GM18502 (cell line): ENCODE measurements at regions not wholly inside any gene's neighbourhood (a gene's known extent, or its start where the extent isn't known, plus 50 kb on each side); places are given as distances from the start of the nearest gene placed in this dataset.
A peak's percentile ranks its signal among the peaks of the same experiment; 100 is the strongest.
"Not testable (repeated sequence)": the region's sequence is repeated elsewhere in the genome, so short reads cannot be mapped to it uniquely, and the experiment has no call there.

Source experiments
- ATAC-seq: cut with Tn5 transposase; IDR thresholded peaks from one replicate; pipeline ENCODE4 v1.9.1; 2021; ENCODE audit warnings: mild to moderate bottlenecking; ENCODE audit not compliant: unreplicated experiment, poor library complexity

DNA sequence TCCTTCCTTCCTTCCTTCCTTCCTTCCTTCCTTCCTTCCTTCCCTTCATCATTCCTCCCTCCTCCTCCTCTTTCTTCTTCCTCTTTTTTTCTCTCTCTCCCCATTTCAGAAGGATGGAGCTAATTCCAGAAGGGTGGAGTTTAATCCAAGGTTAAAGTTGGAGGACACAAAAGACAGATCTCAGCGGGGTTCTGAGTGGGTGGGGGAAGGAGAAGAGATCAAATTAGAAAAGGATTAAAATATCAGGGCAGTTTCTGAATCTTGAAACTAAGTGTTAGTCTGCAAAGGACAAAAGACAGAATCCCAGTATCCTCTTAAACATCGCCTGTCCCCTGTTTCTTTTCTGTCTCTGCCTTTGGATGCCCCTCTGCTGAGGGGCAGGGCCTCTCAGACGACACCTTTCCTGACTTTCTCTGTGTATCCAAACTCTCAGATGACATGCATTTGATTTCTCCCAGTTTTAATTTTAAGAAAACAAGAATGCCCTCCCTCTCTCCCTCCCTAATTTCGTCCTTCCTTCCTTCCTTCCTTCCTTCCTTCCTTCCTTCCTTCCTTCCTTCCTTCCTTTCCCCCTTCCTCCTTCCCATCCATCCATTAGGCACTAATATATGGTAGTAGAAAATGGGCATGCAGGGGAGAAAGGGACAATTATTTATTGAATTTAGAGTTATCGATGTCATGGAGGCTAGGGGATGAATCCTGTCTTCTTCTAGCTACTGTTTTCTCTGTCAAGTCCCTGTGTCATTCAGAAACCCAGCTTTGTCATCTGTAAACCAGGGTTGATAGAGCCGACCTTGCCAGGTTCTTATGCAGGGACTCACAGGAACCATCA lies 269.1 kb downstream of the VRK1 start:
- no peak for ATAC-seq

DNA sequence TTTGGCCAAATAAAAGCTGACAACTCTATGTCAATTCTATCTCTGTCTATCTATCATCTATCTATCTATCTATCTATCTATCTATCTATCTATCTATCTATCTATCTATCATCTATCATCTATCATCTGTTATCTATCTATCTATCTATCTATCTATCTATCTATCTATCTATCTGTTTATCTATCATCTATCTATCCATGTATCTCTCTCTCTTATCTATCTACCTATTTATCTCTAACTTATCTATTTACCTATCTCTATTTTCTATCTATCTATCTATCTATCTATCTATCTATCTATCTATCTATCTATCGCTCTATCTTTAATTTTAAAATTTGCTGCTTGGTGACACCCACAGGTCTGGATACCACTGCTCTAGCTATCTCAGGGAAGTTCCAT lies 271.1 kb downstream of the VRK1 start:
- ATAC-seq, result not testable (repeated sequence)

DNA sequence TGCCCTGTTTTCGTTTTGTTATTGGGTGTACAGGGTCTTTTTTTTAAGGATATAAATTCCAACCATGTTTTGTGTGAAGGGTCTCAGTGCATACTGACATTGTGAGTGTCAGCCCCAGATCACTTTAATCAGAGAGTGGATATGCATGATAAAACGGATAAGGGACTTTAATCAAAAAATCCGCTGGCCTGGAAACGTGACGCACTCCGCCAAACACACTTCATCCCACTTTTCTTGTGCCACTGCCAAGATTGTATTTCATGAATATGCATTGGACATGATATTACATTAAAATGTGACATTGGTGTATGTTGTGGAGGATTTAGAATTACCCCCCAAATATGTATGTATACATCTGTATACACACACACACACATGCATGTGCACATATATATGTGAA lies 273.1 kb downstream of the VRK1 start:
- no peak for ATAC-seq

DNA sequence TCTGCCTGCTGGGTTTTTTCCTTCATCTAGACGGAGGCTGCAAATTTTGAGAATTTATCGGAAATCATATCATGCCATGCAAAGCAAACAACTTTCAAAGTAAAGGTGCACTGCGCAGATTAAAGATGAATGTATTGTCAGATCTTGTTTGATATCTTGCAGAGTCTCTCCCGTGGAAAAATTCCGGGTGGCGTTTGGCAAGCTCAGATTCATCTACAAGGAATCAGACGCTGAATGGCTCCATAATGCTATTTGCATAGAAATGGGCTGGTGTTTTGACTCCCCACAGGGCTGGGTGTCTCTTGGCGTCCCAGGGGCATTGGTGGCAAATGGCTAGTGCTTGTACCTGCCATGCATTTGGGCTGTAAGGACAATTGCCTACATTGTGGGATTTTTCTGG lies 274.0 kb downstream of the VRK1 start:
- no peak for ATAC-seq

DNA sequence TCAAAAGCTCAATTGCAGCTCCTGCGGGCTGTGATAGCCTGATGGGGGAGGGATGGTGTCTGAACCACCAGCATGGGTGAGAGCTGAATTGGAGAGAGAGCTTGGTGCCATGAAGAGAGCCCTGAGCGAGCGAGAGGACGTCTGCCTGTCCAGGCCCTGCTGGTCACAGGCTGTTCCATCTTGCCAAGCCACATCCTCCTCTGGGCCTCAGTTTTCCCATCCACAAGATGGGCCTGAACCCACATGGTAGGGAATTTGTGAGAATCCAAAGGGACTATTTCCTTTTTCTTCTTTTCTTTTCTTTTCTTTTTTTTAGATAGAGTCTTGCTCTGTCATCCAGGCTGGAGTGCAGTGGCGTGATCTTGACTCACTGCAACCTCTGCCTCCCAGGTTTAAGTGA lies 276.4 kb downstream of the VRK1 start:
- no peak for ATAC-seq

DNA sequence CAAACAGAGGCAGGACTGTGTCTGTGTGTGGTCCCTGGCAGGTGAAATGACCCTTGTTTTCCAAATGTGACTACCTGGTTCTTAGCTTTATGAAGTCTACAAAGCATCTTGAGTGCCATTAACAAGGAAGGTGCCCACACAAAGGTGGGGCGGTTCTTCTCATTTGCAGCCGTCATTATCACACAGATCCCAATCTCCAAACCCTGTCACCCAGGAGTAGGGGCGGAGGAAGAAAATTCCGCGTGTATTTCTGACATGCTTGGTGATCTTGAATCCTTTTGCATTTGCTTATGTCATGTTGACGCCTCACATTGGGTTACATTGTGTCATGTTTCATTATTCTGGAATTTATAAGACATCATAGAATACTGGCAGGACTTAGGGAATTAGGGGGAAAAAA lies 277.3 kb downstream of the VRK1 start:
- no peak for ATAC-seq

DNA sequence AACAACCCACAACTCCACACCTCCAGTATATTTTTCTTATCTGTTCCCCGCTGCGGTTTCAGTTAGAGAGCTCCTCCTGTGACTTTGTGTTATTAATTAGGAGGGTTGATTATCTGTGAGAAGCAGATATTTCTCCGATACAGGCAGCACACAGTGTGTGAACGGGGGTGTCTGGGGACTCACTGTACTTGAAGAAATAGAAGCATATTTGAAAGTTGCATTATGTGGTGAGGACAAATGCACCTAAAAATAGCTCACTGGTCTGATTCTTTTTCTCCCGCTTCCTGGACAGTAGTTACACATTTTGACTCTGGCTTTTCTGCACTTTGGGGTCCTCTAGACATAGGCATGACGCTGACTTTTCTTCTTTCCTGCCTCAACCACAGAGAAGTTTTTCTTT lies 277.7 kb downstream of the VRK1 start:
- ATAC-seq, result peak; percentile 42

DNA sequence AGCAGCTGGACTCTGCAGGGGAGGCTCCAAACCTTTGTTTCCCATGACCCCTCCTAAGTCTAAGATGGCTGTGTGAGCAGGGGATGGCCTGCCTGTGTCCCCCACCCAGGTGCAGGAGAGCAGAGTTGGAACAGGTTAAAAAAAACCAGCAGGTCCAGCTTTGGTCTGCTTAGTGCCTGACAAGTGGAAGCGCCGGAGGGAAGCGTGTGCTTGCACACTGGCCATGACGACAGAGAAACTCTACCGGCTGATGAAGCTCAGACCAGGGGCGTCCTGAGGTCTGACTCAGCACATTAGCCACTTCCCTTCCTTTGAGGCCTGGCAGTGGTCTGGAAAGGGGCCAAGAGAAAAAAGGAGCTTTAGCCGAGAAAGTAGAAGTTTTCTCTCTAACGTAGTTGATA lies 280.1 kb downstream of the VRK1 start:
- ATAC-seq, result peak; percentile 91

DNA sequence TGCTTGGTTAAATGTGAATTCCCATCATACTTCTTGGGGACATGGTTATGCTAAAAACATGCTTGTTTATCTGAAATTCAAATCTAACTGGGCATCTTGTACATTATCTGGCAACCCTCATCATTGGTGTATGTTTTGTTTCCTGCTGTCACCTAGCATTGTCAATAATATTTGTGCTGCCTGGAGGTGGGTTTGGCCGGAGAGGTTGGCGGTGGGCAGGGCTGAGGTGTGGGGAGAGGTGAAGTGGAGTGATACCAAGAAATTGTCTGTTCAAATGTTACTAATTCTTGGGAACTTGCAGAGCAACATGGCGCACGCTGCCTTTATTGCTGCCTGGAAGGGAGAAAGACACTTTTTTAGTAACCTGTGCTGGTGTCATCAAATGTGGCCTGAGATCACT lies 280.5 kb downstream of the VRK1 start:
- peak; percentile 41 for ATAC-seq

DNA sequence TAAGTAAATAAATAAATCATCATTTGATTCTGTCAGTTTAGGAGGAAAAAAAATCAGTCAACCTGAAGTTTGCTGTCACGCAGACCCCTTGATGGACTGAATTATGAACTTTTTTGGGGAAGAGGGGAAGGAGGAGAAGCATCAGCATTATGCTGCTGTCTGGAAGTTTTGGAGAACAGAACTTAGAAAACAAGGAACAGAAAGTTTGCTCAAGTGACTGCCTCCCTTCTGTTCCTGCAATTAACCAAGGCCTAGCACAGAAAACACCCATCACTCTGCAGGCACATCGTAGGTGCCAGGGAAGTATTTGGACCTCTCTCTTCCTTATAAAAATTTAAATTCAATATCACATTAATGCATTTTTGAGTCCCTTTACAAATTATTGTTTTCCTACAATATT lies 283.8 kb downstream of the VRK1 start:
- no peak for ATAC-seq

DNA sequence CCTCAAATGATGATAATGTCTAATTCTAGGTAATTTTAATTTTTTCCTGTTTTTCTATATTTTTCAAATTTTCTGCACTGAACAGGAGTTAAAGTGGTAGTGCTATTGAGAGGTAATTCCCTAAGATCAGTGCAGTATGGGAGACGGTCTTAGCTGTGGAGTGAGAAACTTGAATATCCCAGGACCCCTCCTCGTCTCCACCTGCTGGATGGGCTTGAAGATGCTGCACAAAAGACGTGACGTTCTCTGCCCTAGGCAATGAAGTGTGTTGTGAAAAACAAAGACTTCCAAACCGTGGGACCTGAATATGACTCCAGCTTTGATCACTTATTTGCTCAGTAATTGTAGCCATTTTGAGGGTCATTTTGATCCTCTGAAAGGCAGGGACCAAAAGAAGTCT lies 298.1 kb downstream of the VRK1 start:
- no peak for ATAC-seq

DNA sequence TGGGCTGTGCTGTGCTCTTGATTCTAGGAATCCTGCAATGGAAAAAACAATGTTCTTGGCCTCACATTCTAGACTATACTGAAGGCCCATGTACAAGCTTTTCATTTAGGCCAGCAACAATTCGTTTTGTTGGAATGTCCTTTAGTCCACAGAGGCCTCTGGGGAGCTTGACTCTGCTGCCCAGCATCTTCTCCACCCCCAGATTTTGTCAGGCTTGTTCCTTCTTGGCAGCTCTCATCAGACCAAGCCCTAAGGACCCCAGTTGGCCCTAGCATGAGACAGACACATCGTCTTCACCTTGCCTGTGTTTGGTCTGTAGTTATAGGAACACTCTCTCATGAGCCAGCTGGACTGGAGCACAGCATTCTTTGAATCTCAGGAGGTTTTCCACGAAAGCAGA lies 300.1 kb downstream of the VRK1 start:
- no peak for ATAC-seq

DNA sequence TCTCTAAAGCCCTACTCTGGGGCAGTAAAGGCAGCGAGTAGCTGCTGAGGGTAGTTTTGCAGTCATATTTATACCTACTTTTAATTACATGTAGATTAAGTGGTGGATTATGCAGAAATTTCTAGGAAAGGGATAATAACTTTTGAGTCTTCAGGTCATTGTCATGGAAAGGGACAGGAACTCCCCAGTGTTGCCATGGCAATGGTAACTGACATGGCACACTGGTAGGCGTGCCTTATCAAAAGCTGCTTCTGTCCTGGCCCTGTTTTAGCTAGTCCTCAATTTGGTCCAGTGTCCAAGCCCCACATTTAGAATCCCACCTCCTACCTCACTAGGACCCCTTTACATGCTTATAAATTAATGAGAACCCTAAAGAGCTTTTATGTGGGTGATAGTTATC lies 303.1 kb downstream of the VRK1 start:
- no peak for ATAC-seq

DNA sequence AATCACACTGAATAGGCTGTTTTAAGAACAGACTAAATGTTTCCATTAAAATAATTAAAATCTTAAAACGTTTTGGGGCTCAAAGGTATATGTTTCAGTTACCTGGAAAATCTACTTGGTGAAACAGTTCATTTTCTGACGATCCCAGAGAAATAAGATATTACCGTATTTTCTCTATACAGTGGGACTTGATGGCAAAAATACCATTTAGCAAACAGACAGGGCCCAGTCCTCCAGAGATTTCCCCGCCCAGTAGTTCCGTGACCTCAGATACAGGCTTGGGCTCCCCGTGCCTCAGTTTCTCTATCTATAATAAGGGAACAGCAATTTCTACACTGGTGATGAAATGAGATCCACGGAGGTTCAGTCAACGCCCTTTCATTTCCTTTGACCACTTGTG lies 304.4 kb downstream of the VRK1 start:
- ATAC-seq, result no peak

DNA sequence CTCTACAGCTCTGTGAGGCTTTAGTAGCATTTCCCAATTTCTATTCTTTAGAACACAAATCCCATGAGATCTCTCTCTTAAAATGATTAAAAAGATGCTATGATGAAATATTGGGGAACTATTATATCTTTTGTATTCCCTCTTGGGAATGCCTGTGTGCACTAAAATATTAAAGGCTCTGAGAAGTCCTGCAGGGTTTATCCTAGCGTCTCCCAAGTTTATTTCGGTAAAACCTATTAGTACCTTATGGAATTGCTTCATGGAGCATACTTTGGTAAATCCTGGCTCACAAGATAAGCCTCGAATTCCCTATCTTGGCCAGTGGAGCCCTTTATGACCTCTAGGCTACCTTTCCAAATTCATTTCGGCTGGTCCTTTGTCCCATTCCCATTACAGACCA lies 306.8 kb downstream of the VRK1 start:
- no peak for ATAC-seq

DNA sequence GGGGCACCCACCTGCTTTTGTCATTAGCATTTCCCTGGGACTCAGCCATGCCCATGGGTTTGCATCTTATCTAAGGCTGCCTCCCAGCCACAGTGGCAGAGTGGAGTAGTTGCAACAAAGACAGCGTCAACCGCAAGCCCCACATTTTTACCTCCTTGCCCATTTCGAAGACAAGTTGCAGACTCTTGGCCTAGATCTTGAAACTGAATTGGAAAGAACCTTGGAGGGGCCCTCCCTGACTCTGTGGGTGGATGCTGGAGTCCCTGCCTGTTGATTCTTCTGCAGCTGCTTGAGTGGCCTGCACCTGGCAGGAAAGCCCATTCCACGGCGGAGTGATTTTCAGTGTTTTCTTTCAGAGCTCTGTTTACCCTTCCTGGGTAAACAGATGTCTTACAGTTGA lies 309.0 kb downstream of the VRK1 start:
- peak; percentile 89 for ATAC-seq

DNA sequence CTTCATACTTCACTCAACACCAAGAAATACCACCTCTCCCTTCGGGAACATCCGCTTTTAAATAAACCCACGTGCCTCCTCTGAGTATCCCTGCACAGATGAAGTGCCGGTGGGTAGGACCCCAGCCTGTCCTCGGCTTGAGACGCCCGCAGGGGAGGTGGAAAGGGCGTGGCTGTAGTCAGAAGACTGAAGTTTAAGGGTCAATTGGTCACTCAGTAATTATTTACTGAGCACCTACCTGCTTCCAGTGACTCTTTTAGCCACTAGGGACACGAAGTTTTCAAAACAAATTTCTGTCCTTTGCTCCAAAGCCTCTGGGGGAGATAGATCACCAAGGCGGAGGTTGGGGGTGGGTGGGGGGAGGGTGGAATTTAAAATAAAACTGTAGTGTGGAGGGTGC lies 309.4 kb downstream of the VRK1 start:
- peak; percentile 32 for ATAC-seq

DNA sequence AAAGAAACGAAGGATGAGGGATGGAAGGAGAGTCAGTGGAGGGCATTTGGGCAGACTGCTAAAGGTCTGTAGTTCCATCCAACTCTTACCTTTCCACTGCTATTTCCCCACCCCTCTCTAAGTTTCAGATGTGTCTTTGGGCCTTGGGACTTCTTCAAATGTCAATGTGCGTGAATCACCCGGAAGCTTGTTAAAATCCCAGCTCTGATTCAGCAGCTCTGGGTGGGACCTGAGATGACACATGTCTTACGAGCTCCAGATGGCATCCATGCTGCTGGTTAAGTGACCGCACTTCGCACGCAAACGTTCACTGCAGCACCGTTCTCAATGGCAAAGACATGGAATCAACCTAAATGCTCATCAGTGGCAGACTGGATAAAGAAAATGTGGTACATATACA lies 309.9 kb downstream of the VRK1 start:
- no peak for ATAC-seq

DNA sequence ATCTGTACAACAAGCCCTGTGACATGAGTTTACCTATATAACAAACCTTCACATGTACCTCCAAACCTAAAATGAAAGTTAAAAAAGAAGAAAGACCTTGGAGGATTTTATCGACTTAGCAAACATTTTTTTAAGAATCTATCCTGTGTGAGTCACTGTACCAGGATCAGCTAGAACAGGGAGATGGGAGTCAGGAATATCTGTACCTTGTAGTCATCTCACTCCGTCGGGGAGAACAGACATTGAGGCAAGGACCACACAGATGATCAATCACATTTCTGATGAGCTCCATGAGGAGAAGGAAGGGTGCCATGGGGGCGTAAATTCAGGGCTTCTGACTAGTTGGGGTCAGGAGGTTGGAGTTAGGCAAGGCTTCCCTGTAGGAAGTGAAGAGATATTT lies 310.6 kb downstream of the VRK1 start:
- ATAC-seq, result no peak

DNA sequence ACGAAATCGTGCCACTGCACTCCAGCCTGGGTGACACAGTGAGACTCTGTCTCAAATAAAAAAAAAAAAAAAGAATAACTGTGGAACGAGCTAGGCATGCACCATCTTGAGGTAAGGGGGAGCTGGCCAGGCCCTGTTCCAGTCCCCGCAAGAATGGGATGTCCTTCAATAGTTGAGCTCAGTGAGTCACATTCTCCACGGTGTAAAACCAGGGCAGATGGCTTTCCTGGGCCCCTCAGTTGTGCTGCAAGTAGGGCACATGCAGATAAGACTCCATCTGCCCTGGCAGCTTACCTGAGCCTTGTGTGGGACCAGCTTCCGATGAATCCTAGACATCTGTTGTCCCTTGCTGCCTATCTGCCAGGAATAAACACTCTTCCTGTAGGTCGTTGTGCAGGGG lies 312.1 kb downstream of the VRK1 start:
- no peak for ATAC-seq

DNA sequence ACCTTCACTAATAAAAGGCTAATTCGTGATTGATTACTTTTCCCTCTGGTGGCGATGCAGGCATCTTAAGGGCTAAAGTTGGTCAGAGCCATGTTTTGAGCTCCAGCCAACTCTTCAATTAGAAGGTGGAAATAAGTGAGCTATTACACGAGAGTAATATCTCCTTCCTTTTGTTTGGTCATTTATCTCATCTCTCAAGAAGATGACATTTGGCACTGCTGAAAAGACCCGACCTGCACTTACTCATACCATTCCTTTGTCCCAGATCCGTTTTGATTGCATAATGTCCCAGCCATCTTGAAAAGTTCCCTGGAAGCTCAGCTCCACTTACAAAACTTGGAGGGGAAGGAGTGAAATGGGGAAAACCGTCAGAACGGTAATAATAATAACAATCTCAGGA lies 316.2 kb downstream of the VRK1 start:
- ATAC-seq, result no peak

DNA sequence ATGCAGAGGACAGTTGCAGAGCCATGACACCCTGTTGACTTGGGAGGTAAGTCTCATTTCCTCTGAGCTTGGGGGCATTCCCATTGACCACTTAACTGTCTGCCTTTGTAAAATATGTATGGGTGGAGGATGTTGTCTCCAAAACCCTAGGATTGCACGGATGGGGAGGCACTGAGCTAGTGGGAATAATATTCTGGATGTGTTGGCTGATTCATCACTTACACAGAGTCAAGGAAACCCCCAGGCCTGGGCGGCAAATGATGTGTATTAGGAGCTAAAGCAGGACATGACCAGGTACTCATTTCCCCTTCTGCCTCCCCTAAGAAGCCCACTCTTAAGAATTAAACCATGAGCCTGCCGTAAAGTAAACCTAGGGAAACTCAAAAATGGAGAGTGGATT lies 319.4 kb downstream of the VRK1 start:
- ATAC-seq, result no peak

DNA sequence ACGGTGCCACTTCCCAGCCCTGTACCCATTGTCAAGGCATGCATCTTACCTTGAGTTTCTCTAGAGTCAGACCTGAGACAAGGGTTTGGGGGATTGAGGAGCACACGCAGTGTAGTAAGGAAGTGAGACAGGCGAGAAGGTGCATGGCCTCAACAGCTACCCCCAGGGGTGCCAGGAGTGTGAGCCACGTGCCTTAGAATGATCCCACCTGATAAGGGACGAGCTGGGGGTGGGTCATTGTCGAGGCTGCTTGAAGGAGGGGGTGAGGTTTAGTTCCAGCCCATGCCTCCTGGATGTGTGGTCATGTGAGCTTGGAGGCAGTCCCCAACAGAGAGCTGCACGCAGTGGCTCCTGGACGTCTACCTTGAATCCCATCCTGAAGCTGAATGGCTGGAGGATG lies 320.5 kb downstream of the VRK1 start:
- no peak for ATAC-seq
